ENCODE measurements at regions not wholly inside any gene's neighbourhood (a gene's known extent, or its start where the extent isn't known, plus 50 kb on each side); places are given as distances from the start of the nearest gene placed in this dataset.

GRCh38 chr12:88298014-88298682 lies 156.0 kb downstream of the TMTC3 start:
- TF ChIP-seq EZH2 (IDR thresholded peaks at IDR 0.05; ENCODE audit: insufficient read depth, poor library complexity, severe bottlenecking) (no peak), EZH2phosphoT487 (IDR thresholded peaks at IDR 0.05; ENCODE audit: insufficient read depth, low read depth) (no peak)

All from GM23248 (cell line).